NCI-H2107 treated with DMSO at 0.1 percent for 48 hours (cell line): ENCODE measurements at regions not wholly inside any gene's neighbourhood (a gene's known extent, or its start where the extent isn't known, plus 50 kb on each side); places are given as distances from the start of the nearest gene placed in this dataset.

Experiments used
- DNase-seq: peaks from one replicate; lab custom pipeline; 2025; ENCODE audit not compliant: unreplicated experiment; lab: John Stamatoyannopoulos, UW

DNA sequence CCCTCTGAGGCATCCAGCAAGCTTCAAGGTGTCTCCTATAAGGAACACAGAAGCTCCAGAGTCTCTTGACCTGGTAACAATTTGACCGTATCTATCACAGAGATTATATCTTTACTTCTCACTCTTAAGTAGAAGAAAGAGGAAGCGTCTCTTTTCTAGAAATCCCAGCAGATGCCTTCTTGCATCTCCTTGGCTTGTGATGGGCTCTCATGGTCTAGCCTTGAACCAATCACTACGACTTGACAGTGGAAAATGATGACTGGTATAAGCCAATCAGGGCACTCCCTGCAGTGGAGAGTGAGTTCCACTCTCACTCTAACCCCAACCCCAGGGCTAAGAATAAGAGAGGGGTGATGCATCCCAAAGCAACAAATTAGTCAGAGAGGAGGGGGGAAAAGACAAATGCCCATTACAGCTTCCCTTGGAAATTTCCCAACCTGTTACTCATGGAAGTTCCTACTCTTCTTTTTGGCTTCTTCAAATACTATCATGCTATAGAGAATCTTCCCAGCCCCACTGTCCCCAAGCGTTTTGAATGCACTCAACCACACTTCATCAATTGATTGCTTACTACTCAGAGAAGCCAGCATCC, 293.5 kb downstream of the MN1 start:
- DNase-seq = no peak

DNA sequence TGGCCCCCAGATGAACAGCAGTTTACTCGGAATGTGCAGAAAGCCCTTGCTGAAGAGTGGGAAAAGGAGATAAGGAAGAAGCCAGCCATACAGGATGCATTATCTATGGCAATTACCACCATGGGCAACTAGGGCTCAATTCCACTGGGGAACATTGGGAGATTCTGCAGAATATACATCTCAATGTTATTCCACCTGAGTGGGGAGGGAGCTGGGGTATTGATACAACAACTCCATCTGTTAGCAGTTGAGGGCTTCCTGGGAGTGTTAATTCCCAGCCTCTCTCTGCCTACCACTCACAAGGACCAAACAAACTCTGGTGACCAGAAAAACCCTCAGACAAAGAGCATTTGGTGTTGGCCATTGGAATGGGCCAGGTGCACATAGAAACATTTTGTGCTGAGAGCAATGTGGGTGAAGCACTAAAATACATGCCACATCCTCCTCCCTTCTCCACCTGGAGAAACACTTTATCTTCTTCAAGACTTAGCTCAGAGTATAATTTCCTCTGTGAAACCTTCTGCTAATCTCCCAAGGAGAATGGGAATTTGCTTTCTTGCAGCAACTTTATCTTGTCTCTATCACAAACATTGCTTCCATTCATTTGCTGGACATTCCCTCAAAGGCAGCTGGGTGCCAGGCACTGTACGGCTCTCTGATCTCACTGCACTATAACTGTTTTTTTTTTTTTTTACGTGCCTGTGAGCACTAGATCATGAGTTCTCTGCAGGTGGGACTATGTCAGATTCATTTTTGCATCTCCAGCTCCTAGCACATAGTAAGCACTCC, 292.2 kb downstream of the MN1 start:
- no peak for DNase-seq

DNA sequence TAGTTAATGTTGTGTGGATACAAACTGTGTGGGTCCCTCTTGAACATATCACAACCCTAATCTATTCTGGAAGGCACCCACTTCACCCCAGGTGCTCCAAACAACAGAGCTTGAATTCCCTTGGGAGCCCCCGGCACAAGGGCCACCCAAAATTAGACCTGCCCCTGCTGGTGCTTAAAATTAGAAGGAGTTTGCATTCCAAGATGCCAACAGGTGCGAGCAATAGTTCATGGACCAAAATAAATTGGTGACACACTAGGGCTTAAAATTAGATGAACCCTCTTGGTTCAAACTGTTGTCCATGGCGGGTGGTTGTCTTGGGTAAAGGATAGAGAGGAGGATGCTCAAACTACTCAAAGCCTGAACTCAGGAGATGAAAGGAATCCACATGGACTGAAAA, 291.5 kb downstream of the MN1 start:
- no peak for DNase-seq

DNA sequence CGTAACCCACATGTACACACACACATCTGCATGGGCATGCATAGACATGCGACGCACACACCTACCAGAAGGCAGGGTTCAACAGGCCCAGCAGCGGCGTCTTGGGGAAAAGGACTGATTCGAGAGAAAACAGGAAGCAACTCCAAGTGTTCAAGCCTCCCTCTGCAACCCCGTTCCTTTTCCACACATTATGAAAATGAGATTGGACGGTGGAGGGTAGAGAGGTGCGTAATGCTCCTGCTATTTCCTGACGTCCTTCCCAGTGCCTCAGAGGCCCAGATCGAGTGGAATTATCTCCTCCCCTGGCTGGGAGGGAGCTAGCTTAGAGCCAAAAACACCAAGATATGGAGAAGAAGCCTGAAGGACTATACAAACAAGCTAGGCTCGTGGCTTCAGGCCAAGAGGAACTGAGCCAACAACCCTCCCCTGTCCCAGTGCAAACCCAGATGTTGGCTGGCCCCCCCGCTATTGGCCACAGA, 289.2 kb downstream of the MN1 start:
- no peak for DNase-seq

DNA sequence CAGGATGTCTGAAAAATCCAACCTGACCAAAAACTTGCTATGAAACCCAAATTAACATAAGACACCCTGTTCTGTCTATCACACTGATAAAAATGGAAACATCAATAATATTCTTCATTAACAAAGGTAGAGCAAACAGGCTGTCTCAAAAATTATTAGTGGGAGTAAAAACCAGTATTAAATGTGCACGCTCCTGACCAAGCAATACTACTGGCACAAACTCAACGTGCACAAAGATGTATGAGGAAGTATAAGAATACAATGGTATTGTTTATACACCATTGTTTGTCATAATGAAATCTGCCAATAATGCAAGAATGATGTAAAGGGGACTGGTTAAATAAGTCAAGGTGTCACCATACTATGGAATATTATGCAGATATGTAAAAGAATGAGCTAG, 288.5 kb downstream of the MN1 start:
- no peak for DNase-seq

DNA sequence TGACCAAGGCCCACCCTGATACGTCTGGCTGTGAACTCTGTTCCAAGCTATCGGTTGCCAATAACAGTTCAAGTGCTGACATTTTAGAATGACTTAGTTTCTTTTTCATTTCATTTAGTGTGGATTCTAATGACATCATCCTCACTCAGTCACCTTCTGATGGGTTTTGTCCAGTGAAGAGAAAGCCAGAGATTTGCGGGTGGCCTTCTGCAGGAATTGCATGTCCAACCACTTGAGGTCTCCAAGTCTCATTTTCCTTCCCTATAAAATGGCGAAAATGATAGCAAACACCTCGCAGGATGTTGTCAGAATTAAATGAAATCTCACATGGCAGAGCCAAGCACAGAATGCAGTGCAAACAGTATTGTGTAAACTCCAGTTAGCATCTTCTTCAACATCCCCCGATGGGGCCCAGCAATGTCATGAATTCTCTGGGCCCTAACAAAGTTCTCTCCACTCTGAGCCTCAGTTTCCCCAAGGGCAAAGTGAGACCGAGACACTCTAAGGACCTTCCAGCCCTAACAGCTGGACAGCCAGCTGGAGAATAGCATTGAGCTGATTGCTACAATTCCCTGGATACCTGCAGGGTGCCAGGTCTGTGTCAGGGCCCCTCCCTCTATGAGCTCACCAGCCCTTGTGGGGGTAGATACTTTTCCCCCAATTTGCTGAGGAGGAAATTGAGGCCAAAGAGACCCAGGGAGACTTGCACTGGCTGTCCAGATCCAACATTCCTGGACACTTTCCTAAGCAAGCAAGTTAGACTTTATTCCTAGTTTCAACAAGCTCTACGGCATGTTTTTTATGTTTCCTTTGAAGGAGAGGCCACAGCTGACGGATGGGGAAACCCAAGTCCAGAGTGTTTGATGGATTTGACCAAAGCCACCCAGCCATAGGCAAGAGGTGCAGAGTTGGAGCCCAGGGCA, 286.7 kb downstream of the MN1 start:
- no peak for DNase-seq

DNA sequence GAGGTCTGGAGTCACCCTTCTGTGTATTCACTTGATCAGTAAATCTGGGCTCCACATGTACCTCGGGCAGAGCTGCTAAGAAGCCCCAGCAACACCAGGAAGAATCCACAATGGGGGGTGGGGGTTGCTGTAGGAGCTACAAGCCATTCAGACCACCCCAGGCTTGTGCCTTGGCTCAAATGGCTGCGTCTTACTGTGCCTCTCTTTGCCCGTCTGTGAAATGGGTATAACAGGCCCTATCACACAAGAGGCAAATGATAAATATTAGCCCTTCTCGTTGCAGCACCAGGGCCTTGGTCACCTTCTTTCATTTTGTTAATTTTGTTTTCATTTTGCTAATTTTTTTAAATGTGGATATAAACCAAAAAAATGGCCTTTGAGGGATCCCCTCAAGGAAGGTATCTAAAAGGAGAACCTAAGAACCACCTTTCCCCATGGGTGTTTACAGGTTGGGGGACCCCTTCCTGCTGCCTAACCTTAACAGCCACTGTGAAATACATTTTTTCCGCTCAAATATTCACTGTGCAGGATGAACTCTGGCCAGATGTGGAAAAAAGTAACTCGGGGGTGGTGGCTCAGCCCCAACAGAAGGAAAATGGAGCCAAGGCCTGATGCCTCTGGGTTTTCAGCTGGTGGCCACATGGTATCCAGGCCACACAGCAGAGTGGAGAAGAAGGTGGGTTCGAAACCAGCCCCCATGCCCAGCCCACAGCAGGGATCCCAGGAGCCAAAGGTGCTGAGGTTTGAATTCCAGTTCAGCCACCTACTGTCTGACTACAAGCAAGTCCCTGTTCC, 284.0 kb downstream of the MN1 start:
- DNase-seq = no peak

DNA sequence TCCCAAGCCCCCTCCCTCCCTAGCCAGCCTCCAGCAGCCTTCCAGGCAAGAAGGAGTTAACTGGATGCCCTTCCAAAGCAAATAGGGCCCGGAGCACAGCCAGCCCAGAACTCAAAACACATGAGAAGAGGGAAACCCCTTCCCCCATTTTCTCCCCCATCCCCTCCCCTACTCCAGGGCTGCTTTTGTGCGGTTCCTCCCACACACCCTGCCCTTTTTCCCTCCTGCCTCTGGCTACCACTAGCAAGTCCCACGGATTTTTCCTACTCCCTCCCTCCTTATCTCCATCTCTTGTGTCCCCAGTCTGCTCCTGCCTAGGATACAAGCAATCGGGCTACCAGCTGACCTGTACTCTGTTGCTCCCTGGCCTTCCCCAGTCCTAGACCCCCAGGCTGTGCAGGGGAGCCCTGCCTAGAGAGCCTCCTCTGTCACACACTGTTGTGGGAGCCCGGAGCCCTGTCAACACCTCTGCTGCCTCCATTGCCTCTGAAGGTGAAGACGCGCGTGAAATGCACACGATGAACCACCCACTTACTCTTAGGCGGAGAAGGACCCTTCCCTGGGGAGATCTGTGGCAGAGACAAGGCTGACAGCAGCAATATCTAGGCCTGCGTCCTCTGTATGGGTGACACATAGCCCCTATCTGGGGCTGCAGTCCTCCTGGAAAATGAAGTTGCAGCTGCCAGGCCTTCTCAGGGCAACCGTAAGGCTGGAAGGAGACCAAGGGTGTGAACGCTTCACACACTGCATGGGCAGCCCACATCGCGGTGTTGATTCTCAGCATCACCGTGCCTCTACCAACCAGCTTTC, 282.8 kb downstream of the MN1 start:
- DNase-seq = no peak

DNA sequence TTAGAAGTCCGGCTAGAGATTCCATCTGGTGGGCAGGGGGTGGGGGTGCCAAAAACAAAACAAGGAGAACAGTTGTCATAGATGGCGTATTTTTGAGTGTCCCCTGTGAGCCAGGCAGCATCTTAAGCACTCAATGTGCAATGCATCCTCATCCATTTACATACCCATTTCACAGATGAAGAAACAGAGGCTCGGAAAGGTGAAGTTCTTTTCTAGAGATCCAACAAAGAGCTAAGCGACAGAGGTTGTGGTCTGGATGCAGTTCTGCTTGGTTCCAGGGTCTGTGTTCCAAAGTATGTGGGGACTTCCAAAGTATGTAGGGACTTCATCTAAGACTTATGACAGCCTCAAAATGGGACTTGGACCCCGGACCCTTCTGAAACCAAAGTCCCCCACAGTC, 277.8 kb downstream of the MN1 start:
- DNase-seq = no peak

DNA sequence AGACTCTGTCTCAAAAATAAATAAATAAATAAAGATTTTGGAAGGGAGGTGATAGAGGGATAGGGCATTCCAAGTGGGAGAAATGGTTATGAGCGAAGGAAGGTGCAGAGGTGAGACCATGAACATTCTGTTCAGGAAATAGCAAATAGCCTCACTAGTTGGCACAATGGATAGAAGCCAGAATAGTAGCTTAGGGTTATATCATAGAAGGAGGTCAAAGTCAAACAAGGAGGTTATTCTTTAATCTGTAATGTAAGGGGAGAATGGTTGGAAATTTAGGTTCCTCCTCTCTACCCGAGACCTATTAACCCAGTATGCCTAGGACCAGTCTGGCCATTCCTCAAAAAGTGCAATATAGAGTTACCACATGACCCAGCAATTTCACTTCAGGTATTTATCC, 275.8 kb downstream of the MN1 start:
- DNase-seq = no peak

DNA sequence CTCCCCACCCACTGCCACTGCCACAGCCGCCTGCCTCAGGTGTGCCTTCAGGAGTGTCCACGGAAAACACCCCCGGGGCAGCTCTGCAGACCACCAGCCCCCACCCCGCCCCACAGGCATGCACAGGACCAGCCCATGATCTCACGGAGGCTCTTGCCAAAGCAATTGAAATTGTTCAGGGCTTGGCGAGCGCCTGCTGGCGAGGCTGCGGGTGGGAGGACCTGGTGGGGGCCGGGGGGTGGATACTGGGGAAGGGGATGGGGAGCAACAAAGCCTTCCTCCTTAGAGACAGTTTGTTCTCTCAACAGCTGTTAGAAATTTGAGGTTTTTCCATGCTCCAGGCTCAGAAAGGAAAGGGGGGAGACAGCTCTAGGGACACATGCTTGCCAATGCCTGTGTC, 274.7 kb downstream of the MN1 start:
- DNase-seq = no peak

DNA sequence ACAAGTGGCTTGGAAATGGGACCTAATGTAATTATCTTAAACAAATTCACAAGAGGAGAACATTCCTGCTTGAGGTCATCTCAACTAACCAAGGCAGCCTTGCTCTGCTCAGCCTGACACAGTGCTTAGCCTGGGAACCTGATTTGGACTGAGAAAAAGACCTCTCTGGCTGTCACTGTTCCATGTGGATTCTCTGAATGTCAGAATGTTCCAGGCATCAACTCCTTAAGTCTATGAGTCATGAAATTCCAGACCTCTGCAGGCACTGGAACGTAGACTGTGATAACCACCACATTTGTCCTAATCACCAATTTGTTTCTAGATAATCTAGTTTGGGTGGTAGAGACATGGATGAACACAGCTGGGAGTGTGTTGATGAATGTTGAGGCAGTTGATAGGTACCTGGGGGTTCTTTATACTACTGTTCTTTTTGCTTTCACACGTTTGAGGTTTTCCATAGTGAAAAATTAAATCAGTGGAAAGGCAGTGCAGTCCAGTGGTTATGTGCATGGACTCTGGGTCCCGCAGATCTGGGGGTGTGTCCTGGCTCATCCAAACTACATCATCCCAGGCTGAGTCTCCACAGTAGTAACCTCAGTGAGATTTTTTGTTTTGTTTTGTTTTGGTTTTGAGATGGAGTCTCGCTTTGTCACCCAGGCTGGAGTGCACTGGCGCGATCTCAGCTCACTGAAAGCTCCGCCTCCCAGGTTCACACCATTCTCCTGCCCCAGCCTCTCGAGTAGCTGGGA, 269.6 kb downstream of the MN1 start:
- no peak for DNase-seq

DNA sequence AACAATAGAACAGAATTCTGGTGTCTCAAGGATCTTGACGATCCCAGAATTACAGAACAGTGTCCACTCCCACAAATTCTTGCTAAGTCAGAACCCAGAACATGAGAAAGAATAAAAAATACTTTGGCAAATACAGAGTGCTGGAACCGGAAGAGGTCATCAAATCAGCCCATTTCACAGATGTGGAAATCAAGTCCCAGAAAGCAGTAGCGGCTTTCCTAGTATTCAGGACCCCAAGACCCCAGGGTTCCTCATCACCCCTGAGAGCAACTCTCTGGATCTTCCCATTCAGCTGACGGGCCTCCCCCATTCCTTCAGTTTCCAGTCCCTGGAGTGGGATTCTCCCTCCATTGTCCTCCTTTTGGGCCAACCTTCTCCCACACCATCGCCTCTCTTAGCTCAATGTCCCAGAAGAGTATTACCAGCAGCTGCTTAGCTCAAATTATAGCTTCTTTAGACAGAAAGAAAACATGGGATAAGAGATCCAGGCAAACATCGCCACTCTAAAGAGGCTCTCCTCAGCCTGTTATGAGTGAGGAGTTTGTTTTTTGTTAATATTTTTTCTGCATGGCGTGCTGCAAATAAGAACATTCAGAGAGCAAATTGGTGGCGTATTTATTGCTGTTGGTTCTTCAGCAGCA, 268.3 kb downstream of the MN1 start:
- DNase-seq = no peak

DNA sequence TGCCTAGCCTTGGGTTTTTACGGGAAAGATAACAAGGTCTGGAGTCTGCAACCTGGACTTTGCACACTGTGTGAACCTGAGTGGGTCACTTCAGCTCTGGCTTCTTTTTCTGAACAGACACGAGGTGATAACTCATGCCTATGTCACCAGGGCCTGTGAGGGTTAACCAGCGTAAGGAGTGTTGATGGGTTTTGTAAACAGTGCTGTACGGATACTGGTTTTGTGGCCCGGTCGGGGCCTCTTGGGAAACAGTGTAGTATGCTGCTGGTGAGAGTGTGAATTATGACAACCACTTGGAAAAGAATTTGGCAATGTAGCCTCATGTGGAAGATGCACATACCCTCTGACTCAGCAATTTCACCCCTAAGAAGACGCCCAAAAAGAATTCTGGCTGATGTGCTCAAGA, 266.8 kb downstream of the MN1 start:
- DNase-seq = no peak

DNA sequence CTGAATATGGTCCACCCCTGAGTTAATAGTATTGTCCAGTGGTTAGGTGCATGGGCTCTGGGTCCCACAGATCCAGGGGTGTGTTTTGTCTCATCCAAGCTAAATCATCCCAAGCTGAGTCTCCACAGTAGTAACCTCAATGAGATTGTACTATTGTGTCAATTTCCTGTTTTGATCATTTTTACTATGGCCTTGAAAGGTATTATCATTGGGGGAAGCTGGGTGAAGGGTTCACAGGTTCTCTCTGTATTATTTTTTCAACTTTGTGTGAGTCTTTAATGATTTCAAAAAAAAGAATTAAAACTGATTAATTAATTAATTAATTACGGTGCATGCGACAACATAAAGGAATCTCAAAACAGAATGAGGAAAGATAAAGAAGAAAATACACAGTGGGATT, 266.1 kb downstream of the MN1 start:
- DNase-seq = no peak

DNA sequence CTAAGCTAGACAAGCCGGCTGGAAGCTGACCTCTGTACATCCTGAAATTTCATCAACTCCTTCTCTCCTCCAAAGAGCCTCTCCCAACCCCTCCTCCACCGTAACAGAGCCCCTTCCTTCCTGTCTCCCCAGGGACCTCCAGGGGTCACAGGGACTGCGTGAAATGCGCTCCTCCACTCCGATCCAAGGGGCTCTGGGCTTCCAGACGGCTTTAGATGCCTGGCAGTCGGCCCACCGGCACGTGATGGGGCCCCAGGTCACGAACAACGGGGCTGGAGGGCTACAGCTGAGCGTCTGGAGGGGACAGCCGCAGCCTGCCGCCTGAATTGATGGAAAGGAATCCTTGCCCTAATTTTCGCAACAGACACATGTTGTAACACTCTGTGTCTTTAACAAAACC, 264.1 kb downstream of the MN1 start:
- DNase-seq = no peak

DNA sequence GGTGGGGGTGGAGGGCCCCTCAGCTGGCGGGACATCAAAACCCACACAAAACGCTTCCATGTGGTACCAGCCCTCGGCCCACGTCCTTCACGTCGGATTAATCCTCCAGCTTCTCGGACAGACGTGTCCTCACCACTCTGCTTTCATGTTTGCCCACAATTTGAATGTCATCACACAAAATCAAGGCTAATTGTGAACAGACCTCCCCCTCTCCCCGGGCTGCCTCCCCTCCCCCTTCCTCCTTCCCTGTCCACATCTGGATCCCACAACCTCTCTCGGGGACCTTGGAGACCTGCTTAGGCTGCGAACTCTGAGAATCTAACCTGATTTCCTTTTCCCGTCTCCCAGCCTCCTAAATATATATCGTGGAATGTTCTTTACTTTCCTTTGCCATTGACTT, 262.9 kb downstream of the MN1 start:
- DNase-seq = no peak

DNA sequence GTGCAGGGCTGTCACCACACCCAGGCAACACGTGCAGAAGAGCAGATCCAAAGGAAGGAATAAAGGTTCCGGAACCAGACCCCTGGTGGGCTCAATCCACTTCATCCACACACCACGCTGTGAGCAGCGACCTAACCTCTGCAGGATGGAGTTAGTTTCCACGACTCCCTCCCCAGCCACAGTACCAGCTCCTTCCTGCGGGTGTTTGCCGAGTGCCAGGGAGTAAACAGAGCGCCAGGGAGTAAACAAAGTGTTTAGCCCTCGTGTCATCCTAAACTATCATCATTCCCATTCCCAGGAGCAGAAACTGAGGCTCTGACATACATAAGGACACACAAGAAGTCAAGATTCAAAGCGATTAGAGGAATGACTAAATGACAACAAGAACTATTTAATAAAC, 261.3 kb downstream of the MN1 start:
- DNase-seq = no peak
